SK-N-DZ (cell line): ENCODE measurements at regions not wholly inside any gene's neighbourhood (a gene's known extent, or its start where the extent isn't known, plus 50 kb on each side); places are given as distances from the start of the nearest gene placed in this dataset.
"Not testable (repeated sequence)": the region's sequence is repeated elsewhere in the genome, so short reads cannot be mapped to it uniquely, and the experiment has no call there.

Experiments
- DNase-seq: peaks from one replicate; pipeline ENCODE4 v3.0.0-alpha.2; 2015; ENCODE audit warnings: low spot score

GRCh38 chr7:87287738-87288341 lies 57.6 kb upstream of the CROT start:
- peak; percentile 22 for DNase-seq

GRCh38 chr7:87288742-87289141 lies 56.7 kb upstream of the CROT start:
- not testable (repeated sequence) for DNase-seq

GRCh38 chr7:87295565-87295964 lies 49.9 kb upstream of the CROT start:
- not testable (repeated sequence) for DNase-seq
